Cardiac muscle cell (in vitro differentiated cells and primary cell): ENCODE measurements at regions not wholly inside any gene's neighbourhood (a gene's known extent, or its start where the extent isn't known, plus 50 kb on each side); places are given as distances from the start of the nearest gene placed in this dataset.

ENCODE experiments used
- DNase-seq, 2 donors: peaks; one replicate each; pipeline versions ENCODE4 v3.0.0 to v3.0.0-alpha.2; 2010 to 2017; ENCODE audit warnings: low read depth in 1 of 2, low spot score in 1 of 2
- H3K27ac ChIP-seq: fragments of 200-600 bp; sonication (generic); 2 replicates; pipeline ENCODE4 v1.5.1; 2016
- H3K27me3 ChIP-seq: fragments of 200-600 bp; sonication (generic); 2 replicates; pipeline ENCODE4 v1.6.0; 2016; ENCODE audit warnings: control low read depth
- H3K36me3 ChIP-seq: fragments of 200-600 bp; sonication (generic); 2 replicates; pipeline ENCODE4 v1.5.1; 2016; ENCODE audit warnings: control low read depth
- H3K4me1 ChIP-seq: fragments of 200-600 bp; sonication (generic); 2 replicates; pipeline ENCODE4 v1.8.1; 2017; ENCODE audit warnings: low read depth, mild to moderate bottlenecking, mixed run types
- H3K4me3 ChIP-seq: fragments of 200-600 bp; sonication (generic); 2 replicates; pipeline ENCODE4 v1.5.1; 2016; ENCODE audit warnings: mild to moderate bottlenecking
- H3K9me3 ChIP-seq: fragments of 200-600 bp; sonication (generic); 2 replicates; pipeline ENCODE4 v1.5.1; 2017; ENCODE audit warnings: low read depth, mild to moderate bottlenecking, control low read depth
- CTCF ChIP-seq: IDR thresholded peaks from 2 replicates; pipeline ENCODE4 v1.5.1; 2012; ENCODE audit warnings: low read depth, mild to moderate bottlenecking, low read length

- H3K27me3 ChIP-seq: no peaks in the 10 kb centered on the region
- DNase-seq: no peak
- no peaks in the 10 kb centered on the region for H3K9me3 ChIP-seq
- H3K4me3 ChIP-seq: no peak overlapping the region
- H3K4me1 ChIP-seq: no peaks in the 10 kb centered on the region
- H3K36me3 ChIP-seq: no peaks in the 10 kb centered on the region
- no peak for TF ChIP-seq CTCF
- no peak overlapping the region for H3K27ac ChIP-seq
Observed at GRCh38 chr1:4970532-4970931, 316.1 kb downstream of the AJAP1 start.

GRCh38 chr1:4969556-4970129 lies 315.2 kb downstream of the AJAP1 start:
- Histone ChIP-seq H3K4me1 (no peaks in the 10 kb centered on the region), H3K27ac (no peak overlapping the region), H3K27me3 (no peaks in the 10 kb centered on the region), H3K9me3 (no peaks in the 10 kb centered on the region), H3K4me3 (no peak overlapping the region), H3K36me3 (no peaks in the 10 kb centered on the region)
- DNase-seq: no peak
- no peak for TF ChIP-seq CTCF

GRCh38 chr1:4965346-4966075 lies 311.1 kb downstream of the AJAP1 start:
- Histone ChIP-seq H3K4me1 (no peaks in the 10 kb centered on the region), H3K27me3 (no peaks in the 10 kb centered on the region), H3K9me3 (no peaks in the 10 kb centered on the region), H3K27ac (no peak overlapping the region), H3K36me3 (no peaks in the 10 kb centered on the region), H3K4me3 (no peak overlapping the region)
- no peak for TF ChIP-seq CTCF
- no peak for DNase-seq

GRCh38 chr1:4964634-4965345 lies 310.4 kb downstream of the AJAP1 start:
- TF ChIP-seq CTCF: no peak

GRCh38 chr1:4963251-4963650 lies 308.8 kb downstream of the AJAP1 start:
- H3K4me1 ChIP-seq: no peaks in the 10 kb centered on the region
- no peak overlapping the region for H3K27ac ChIP-seq
- H3K9me3 ChIP-seq: no peaks in the 10 kb centered on the region
- H3K27me3 ChIP-seq: no peaks in the 10 kb centered on the region
- no peaks in the 10 kb centered on the region for H3K36me3 ChIP-seq
- TF ChIP-seq CTCF: no peak
- H3K4me3 ChIP-seq: no peak overlapping the region
- no peak for DNase-seq

More at GRCh38 chr1:4964634-4965345, 310.4 kb downstream of the AJAP1 start:
- Histone ChIP-seq H3K9me3 (no peaks in the 10 kb centered on the region), H3K27me3 (no peaks in the 10 kb centered on the region), H3K4me1 (no peaks in the 10 kb centered on the region), H3K36me3 (no peaks in the 10 kb centered on the region), H3K4me3 (no peak overlapping the region), H3K27ac (no peak overlapping the region)
- DNase-seq: no peak
